ENCODE measurements at regions not wholly inside any gene's neighbourhood (a gene's known extent, or its start where the extent isn't known, plus 50 kb on each side); places are given as distances from the start of the nearest gene placed in this dataset.

- no peak for DNase-seq (ENCODE audit: low read depth)
Observed at GRCh38 chr1:221915764-221916163, 173.9 kb upstream of the DUSP10 start.

- no peak for DNase-seq (ENCODE audit: low read depth)
Observed at GRCh38 chr1:221913351-221913892, 171.5 kb upstream of the DUSP10 start.

- DNase-seq (ENCODE audit: low read depth): no peak
Observed at GRCh38 chr1:221912230-221912629, 170.3 kb upstream of the DUSP10 start.

GRCh38 chr1:221911714-221912113, 169.8 kb upstream of the DUSP10 start:
- no peak for DNase-seq (ENCODE audit: low read depth)

GRCh38 chr1:221910222-221910621, 168.3 kb upstream of the DUSP10 start:
- no peak for DNase-seq (ENCODE audit: low read depth)

- DNase-seq (ENCODE audit: low read depth): no peak
Observed at GRCh38 chr1:221908573-221908972, 166.7 kb upstream of the DUSP10 start.

GRCh38 chr1:221907166-221907932, 165.5 kb upstream of the DUSP10 start:
- no peak for DNase-seq (ENCODE audit: low read depth)

GRCh38 chr1:221905802-221906201, 163.9 kb upstream of the DUSP10 start:
- DNase-seq (ENCODE audit: low read depth): no peak

GRCh38 chr1:221904319-221904718, 162.4 kb upstream of the DUSP10 start:
- DNase-seq (ENCODE audit: low read depth): no peak

GRCh38 chr1:221903594-221903993, 161.7 kb upstream of the DUSP10 start:
- no peak for DNase-seq (ENCODE audit: low read depth)

- DNase-seq (ENCODE audit: low read depth): no peak
Observed at GRCh38 chr1:221902961-221903360, 161.1 kb upstream of the DUSP10 start.

GRCh38 chr1:221900678-221901077, 158.8 kb upstream of the DUSP10 start:
- no peak for DNase-seq (ENCODE audit: low read depth)

- DNase-seq (ENCODE audit: low read depth): no peak
Observed at GRCh38 chr1:221897321-221897721, 155.4 kb upstream of the DUSP10 start.

- no peak for DNase-seq (ENCODE audit: low read depth)
Observed at GRCh38 chr1:221892301-221892830, 150.5 kb upstream of the DUSP10 start.

GRCh38 chr1:221891708-221892107, 149.8 kb upstream of the DUSP10 start:
- DNase-seq (ENCODE audit: low read depth): no peak

- DNase-seq (ENCODE audit: low read depth): no peak
Observed at GRCh38 chr1:221888801-221889200, 146.9 kb upstream of the DUSP10 start.

GRCh38 chr1:221888218-221888617, 146.3 kb upstream of the DUSP10 start:
- DNase-seq (ENCODE audit: low read depth): no peak

GRCh38 chr1:221887758-221888157, 145.9 kb upstream of the DUSP10 start:
- DNase-seq (ENCODE audit: low read depth): no peak

GRCh38 chr1:221887415-221887746, 145.5 kb upstream of the DUSP10 start:
- DNase-seq (ENCODE audit: low read depth): no peak

GRCh38 chr1:221886743-221887414, 145.0 kb upstream of the DUSP10 start:
- peak; percentile 79 for DNase-seq (ENCODE audit: low read depth)

GRCh38 chr1:221886311-221886710, 144.4 kb upstream of the DUSP10 start:
- no peak for DNase-seq (ENCODE audit: low read depth)

GRCh38 chr1:221884821-221885220, 142.9 kb upstream of the DUSP10 start:
- no peak for DNase-seq (ENCODE audit: low read depth)

Data from HS-27A (cell line).